BE2C (cell line): ENCODE measurements at regions not wholly inside any gene's neighbourhood (a gene's known extent, or its start where the extent isn't known, plus 50 kb on each side); places are given as distances from the start of the nearest gene placed in this dataset.
A peak's percentile ranks its signal among the peaks of the same experiment; 100 is the strongest.

ENCODE experiments used
- DNase-seq: peaks from one replicate; pipeline ENCODE4 v3.0.0-alpha.2; 2020
- H3K27me3 ChIP-seq: fragments of 250-450 bp; sonication (Bioruptor Pico); 2 replicates; pipeline ENCODE4 v1.5.1; 2020; ENCODE audit warnings: mild to moderate bottlenecking
- H3K36me3 ChIP-seq: fragments of 250-450 bp; sonication (Bioruptor Pico); 2 replicates; pipeline ENCODE4 v1.5.1; 2020; ENCODE audit warnings: mild to moderate bottlenecking
- H3K4me1 ChIP-seq: fragments of 250-450 bp; sonication (Bioruptor Pico); 2 replicates; pipeline ENCODE4 v1.5.1; 2020
- H3K4me3 ChIP-seq: 2 replicates; pipeline ENCODE4 v1.5.1; 2011; ENCODE audit warnings: low read depth, low read length
- H3K9me3 ChIP-seq: fragments of 250-450 bp; sonication (Bioruptor Pico); 2 replicates; pipeline ENCODE4 v1.5.1; 2020
- TF ChIP-seq, protein P1 (sequence below): IDR thresholded peaks from 2 replicates; pipeline ENCODE4 v1.5.1; 2012; ENCODE audit warnings: mild to moderate bottlenecking, low read depth, low read length

DNA sequence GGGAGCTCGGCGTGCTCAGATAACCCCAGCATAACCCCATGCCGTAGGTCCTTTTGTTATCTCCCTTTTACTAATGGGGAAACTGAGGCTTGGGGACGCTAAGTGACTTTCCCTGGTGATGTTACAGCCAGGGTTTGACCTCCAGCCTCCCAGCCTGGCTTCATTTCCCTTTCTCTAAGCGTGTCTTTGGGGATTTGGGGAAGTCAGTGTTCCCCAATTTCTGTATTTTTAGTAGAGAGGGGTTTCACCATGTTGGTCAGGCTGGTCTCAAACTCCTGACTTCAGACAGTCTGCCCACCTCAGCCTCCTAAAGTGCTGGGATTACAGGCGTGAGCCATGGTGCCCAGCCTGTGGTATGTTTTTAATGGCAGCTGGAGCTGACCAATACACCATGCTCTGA, 85.4 kb downstream of the PHETA1 start:
- no peak for DNase-seq
- TF ChIP-seq, protein P1, sequence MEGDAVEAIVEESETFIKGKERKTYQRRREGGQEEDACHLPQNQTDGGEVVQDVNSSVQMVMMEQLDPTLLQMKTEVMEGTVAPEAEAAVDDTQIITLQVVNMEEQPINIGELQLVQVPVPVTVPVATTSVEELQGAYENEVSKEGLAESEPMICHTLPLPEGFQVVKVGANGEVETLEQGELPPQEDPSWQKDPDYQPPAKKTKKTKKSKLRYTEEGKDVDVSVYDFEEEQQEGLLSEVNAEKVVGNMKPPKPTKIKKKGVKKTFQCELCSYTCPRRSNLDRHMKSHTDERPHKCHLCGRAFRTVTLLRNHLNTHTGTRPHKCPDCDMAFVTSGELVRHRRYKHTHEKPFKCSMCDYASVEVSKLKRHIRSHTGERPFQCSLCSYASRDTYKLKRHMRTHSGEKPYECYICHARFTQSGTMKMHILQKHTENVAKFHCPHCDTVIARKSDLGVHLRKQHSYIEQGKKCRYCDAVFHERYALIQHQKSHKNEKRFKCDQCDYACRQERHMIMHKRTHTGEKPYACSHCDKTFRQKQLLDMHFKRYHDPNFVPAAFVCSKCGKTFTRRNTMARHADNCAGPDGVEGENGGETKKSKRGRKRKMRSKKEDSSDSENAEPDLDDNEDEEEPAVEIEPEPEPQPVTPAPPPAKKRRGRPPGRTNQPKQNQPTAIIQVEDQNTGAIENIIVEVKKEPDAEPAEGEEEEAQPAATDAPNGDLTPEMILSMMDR: no peak
- Histone ChIP-seq H3K27me3 (no peaks in the 10 kb centered on the region; the same call in 1 of the 2 replicates), H3K4me1 (no peaks in the 10 kb centered on the region), H3K4me3 (no peak overlapping the region), H3K36me3 (no peaks in the 10 kb centered on the region), H3K9me3 (no peaks in the 10 kb centered on the region)

DNA sequence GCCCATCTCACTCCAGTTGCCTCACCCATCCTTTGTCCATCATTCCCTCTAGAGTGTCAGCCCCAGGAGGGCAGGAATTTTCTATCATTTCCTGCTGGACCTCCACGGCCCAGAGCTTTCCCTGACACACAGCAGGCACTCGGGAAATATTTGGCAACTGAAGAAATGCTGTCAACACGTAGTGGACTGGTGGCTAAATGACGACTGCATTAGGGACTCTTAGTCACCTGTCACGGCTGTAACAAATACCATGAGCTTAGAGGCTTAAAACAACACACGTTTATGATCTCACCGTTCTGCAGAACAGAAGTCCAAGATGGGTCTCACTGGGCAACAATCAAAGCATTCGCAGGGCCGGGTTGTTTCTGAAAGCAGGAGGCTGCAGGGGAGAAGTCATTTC, 91.3 kb downstream of the PHETA1 start:
- no peak overlapping the region for H3K4me3 ChIP-seq
- H3K27me3 ChIP-seq: no peaks in the 10 kb centered on the region
- DNase-seq: no peak
- H3K9me3 ChIP-seq: no peaks in the 10 kb centered on the region
- H3K4me1 ChIP-seq: no peaks in the 10 kb centered on the region; the same call in 1 of the 2 replicates
- no peaks in the 10 kb centered on the region for H3K36me3 ChIP-seq
- TF ChIP-seq, protein P1: no peak

DNA sequence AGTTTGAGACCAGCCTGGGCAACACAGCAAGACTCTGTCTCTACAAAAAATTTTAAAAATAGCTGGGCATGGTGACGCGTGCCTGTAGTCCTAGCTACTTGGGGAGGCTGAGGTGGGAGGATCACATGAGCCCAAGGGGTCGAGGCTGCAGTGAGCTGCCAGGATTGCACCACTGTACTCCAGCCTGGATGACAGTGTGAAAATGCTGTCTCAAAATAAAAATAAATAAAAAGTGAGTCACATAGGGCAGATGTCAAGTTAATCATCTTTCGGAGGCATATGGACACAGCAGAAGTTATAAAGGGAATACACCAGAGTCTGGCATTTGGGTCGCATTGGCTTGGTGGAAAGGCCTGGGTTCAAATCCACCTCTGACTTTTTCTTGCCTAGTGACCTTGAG, 92.7 kb downstream of the PHETA1 start:
- TF ChIP-seq, protein P1: no peak
- Histone ChIP-seq H3K4me3 (no peak overlapping the region), H3K4me1 (no peaks in the 10 kb centered on the region; the same call in 1 of the 2 replicates), H3K9me3 (no peaks in the 10 kb centered on the region), H3K27me3 (no peaks in the 10 kb centered on the region), H3K36me3 (no peaks in the 10 kb centered on the region)
- DNase-seq: no peak

DNA sequence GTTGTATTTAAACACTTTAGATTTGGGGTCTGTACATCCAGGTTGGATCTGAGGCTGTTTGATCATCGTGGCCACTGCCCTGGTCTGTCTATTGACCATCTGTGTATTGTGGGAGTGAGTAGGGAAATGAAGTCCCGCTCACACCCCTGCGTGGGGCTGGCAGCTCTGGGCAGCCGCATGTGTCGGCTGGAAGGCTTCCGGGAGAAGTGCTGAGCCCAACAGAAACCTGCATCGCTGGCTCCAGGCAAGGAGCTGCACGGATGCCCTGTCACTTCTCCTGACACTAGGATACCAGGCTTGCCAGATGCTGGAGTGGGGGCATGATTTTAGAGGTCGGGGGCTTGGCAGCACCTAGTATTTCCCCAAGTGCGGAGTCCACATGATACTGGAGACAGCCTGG, 93.6 kb downstream of the PHETA1 start:
- Histone ChIP-seq H3K27me3 (no peaks in the 10 kb centered on the region), H3K36me3 (no peaks in the 10 kb centered on the region), H3K4me3 (0 out of 2 replicates have a peak overlapping the region, but pooled peaks have one; percentile 5), H3K9me3 (no peaks in the 10 kb centered on the region), H3K4me1 (no peaks in the 10 kb centered on the region; the same call in 1 of the 2 replicates)
- TF ChIP-seq, protein P1: no peak
- peak; percentile 27 for DNase-seq

DNA sequence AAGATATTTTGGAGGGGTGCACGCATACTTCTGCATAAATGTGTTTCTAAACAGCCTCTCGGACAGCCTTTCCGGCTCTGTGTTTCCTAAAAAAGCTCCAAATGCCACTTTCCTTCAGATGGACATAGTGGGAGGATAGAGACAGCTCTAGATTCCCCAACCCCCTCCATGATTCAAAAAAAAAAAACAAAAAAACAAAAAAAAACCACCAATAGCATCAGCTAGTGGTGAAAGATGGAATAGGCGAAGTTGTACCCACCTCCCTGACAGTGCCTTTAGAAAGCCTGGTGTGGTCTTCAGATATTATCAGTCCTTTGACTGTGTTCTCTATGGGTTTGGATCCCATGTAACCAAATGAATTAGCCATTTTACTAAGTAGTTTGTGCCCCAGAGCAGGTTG, 94.1 kb downstream of the PHETA1 start:
- DNase-seq: no peak
- H3K4me1 ChIP-seq: no peaks in the 10 kb centered on the region; the same call in 1 of the 2 replicates
- no peaks in the 10 kb centered on the region for H3K27me3 ChIP-seq
- no peaks in the 10 kb centered on the region for H3K36me3 ChIP-seq
- TF ChIP-seq, protein P1: peak; percentile 79
- no peaks in the 10 kb centered on the region for H3K9me3 ChIP-seq
- H3K4me3 ChIP-seq: 0 out of 2 replicates have a peak overlapping the region, but pooled peaks have one; percentile 5

DNA sequence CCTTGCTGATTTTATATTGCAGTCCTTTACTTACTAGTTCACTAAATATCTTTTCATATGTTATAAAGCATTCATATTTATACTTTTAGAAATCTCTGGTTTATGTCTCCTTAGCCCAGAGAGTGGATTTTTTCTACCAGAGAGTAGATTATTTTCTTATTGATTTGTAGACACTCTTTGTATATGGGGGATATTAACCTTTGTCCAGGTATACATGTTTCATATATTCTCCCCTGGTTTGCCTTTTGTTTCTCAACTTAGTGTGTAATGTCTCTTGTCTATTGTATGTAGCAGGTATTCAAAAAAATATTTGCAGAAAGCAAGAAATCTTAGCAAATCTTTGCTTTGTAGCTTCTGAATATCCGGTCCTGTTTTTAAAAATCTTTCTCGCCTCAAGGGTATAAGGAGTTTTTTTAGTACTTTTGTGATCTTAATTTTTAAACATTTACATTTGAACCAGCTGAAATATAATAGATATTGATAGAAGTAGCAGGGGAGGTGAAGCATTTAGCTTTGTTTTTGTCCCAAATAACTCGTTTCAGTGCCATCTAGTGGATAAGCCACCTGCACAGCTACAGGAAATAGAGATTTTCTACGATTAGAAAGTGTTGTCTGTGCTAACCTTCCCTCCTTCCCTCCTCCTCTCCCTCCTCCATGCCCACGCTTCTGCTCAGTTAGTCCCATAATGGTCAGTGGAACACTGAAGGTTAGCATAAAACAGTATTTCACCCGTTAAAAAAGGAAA, 97.0 kb downstream of the PHETA1 start:
- Histone ChIP-seq H3K4me3 (no peak overlapping the region), H3K4me1 (no peaks in the 10 kb centered on the region; the same call in 1 of the 2 replicates), H3K36me3 (no peaks in the 10 kb centered on the region), H3K9me3 (no peaks in the 10 kb centered on the region), H3K27me3 (no peaks in the 10 kb centered on the region)
- DNase-seq: no peak
- TF ChIP-seq, protein P1: peak; percentile 66
